Smooth muscle cell (in vitro differentiated cells): ENCODE measurements at regions not wholly inside any gene's neighbourhood (a gene's known extent, or its start where the extent isn't known, plus 50 kb on each side); places are given as distances from the start of the nearest gene placed in this dataset.

Source experiments
- DNase-seq: peaks from one replicate; lab custom pipeline; 2025; ENCODE audit not compliant: unreplicated experiment; lab: John Stamatoyannopoulos, UW
- H2AFZ ChIP-seq: fragments of 200-600 bp; sonication (generic); 2 replicates; pipeline ENCODE4 v1.6.0; 2016; ENCODE audit warnings: antibody characterized with exemption, low read depth, mild to moderate bottlenecking
- H3F3A ChIP-seq: fragments of 200-600 bp; sonication (generic); 2 replicates; pipeline ENCODE4 v1.6.0; 2017; ENCODE audit warnings: antibody characterized with exemption, low read depth
- H3K27ac ChIP-seq: fragments of 200-600 bp; sonication (generic); 2 replicates; pipeline ENCODE4 v1.5.1; 2016; ENCODE audit warnings: low read depth, mild to moderate bottlenecking
- H3K27me3 ChIP-seq: fragments of 200-600 bp; sonication (generic); 2 replicates; pipeline ENCODE4 v1.6.1; 2016; ENCODE audit warnings: low read depth, mild to moderate bottlenecking
- H3K36me3 ChIP-seq: fragments of 200-600 bp; sonication (generic); 2 replicates; pipeline ENCODE4 v1.5.1; 2016; ENCODE audit warnings: low read depth
- H3K4me1 ChIP-seq: fragments of 200-600 bp; sonication (generic); 2 replicates; pipeline ENCODE4 v1.5.1; 2016; ENCODE audit warnings: low read depth
- H3K4me2 ChIP-seq: fragments of 200-600 bp; sonication (generic); 2 replicates; pipeline ENCODE4 v1.6.0; 2016; ENCODE audit warnings: mild to moderate bottlenecking
- H3K4me3 ChIP-seq: fragments of 200-600 bp; sonication (generic); 2 replicates; pipeline ENCODE4 v1.5.1; 2016; ENCODE audit warnings: mild to moderate bottlenecking
- H3K79me2 ChIP-seq: fragments of 200-600 bp; sonication (generic); 2 replicates; pipeline ENCODE4 v1.6.0; 2016; ENCODE audit warnings: low read depth, mild to moderate bottlenecking
- H3K9ac ChIP-seq: fragments of 200-600 bp; sonication (generic); 2 replicates; pipeline ENCODE4 v1.6.0; 2016; ENCODE audit warnings: low read depth
- H3K9me3 ChIP-seq: fragments of 200-600 bp; sonication (generic); replicated peaks from 2 replicates; pipeline ENCODE4 v1.5.1; 2016; ENCODE audit warnings: low read depth
- H4K20me1 ChIP-seq: fragments of 200-600 bp; sonication (generic); 2 replicates; pipeline ENCODE4 v1.6.0; 2016; ENCODE audit warnings: low read depth
- WGBS: methylation state at CpG from one replicate; pipeline ENCODE4 v1.1.7; 2016; ENCODE audit warnings: low lambda C conversion rate; 5-methylcytosine and 5-hydroxymethylcytosine counted together
- TF ChIP-seq, protein P1 (sequence below): fragments of 200-600 bp; sonication (generic); IDR thresholded peaks from 2 replicates; pipeline ENCODE4 v1.5.1; 2017; ENCODE audit warnings: borderline replicate concordance, mild to moderate bottlenecking, antibody characterized with exemption; ENCODE audit not compliant: insufficient read depth, poor library complexity, severe bottlenecking

DNA sequence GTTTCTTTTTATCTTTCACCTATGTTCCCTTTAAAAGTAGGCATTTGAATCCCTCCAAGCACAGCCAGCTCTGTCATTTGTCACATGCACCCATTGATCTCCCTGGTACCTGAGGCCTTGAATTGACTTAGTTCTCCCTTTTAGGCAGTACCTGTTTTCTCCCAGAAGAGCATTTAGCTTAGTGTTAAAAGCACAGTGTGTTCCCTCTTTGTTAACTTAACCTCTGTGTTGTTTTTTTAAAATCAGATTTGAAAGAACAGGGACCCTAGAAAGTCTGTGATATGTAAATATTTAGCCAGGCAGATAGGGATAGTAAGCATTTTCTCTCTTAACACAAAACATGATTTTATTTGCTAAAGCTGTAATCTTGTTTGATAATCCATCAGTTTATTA lies 113.8 kb upstream of the SPATA31D4 start:
- no peak overlapping the region for H3K9ac ChIP-seq
- H3K4me1 ChIP-seq: peaks cover 16% of the 10 kb centered on the region
- no peaks in the 10 kb centered on the region for H3K27me3 ChIP-seq
- H3K36me3 ChIP-seq: no peaks in the 10 kb centered on the region
- H4K20me1 ChIP-seq: no peaks in the 10 kb centered on the region
- H3K4me3 ChIP-seq: no peak overlapping the region
- DNase-seq: no peak
- H3F3A ChIP-seq: no peaks in the 10 kb centered on the region
- no peak overlapping the region for H3K27ac ChIP-seq
- H3K9me3 ChIP-seq: no peaks in the 10 kb centered on the region
- no peaks in the 10 kb centered on the region for H3K79me2 ChIP-seq
- TF ChIP-seq, protein P1, sequence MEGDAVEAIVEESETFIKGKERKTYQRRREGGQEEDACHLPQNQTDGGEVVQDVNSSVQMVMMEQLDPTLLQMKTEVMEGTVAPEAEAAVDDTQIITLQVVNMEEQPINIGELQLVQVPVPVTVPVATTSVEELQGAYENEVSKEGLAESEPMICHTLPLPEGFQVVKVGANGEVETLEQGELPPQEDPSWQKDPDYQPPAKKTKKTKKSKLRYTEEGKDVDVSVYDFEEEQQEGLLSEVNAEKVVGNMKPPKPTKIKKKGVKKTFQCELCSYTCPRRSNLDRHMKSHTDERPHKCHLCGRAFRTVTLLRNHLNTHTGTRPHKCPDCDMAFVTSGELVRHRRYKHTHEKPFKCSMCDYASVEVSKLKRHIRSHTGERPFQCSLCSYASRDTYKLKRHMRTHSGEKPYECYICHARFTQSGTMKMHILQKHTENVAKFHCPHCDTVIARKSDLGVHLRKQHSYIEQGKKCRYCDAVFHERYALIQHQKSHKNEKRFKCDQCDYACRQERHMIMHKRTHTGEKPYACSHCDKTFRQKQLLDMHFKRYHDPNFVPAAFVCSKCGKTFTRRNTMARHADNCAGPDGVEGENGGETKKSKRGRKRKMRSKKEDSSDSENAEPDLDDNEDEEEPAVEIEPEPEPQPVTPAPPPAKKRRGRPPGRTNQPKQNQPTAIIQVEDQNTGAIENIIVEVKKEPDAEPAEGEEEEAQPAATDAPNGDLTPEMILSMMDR: no peak
- peak overlapping the region; percentile 20 for H3K4me2 ChIP-seq
- no peak overlapping the region for H2AFZ ChIP-seq

DNA sequence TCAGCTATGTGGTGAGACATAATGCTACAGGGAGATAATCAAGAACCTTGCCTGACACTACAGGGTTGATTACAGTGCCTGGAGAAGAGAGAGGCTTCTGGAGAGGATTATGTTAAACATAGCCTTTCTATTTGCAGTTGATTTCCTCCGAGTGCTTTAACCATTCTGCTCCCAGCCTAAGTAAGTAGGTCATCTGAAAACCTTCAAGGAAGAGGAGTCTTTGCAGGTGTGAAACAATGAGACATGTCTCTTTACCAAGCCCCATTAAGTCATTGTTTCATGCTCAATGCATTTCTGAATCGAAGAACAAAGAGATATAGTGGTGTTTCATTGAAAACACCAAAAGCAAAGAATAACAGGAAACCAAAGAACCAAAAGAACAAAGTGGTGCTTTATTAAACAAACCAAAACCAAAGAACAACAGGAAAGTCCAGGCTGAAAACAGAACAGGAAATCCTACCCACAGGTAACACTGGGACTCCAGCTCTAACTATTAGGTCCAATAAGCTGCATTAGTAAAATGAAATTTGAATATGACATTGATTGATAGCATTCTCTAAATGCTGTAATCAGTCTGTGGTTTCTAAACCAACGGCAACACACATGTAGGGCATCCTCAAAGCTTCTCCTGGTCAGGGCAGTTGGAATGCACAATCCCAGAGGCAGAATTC lies 113.3 kb upstream of the SPATA31D4 start:
- Histone ChIP-seq H4K20me1 (no peaks in the 10 kb centered on the region), H3K4me1 (peaks cover 21% of the 10 kb centered on the region), H2AFZ (no peak overlapping the region), H3K9me3 (no peaks in the 10 kb centered on the region), H3K9ac (no peak overlapping the region), H3F3A (no peaks in the 10 kb centered on the region), H3K27me3 (no peaks in the 10 kb centered on the region), H3K4me3 (no peak overlapping the region), H3K79me2 (no peaks in the 10 kb centered on the region), H3K27ac (no peak overlapping the region), H3K36me3 (no peaks in the 10 kb centered on the region), H3K4me2 (peak overlapping the region; percentile 20)
- no peak for DNase-seq
- 17% methylated on average over 3 of the region's 3 CpGs for WGBS
- TF ChIP-seq, protein P1: no peak

DNA sequence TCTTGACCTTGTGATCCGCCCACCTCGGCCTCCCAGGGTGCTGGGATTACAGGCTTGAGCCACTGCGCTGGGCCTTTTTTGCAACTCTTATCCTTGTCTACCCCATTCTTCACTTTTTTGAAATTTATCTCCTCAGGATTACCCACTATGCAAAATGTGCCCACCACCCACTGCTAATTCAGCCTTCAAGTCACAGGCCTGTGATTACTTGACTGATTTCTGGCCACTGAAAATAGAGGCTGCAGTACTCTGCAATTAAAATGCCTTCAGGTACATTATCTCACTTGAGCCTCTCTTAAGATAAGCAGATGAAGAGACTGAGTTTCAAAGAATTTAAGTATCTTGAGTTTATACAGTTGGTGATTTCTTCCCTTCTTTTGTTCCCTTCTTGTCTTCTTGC lies 112.4 kb upstream of the SPATA31D4 start:
- TF ChIP-seq, protein P1: no peak
- H3K4me3 ChIP-seq: no peak overlapping the region
- no peaks in the 10 kb centered on the region for H3K9me3 ChIP-seq
- H3K27ac ChIP-seq: no peak overlapping the region
- H3K79me2 ChIP-seq: no peaks in the 10 kb centered on the region
- H3K9ac ChIP-seq: no peak overlapping the region
- no peaks in the 10 kb centered on the region for H4K20me1 ChIP-seq
- H3K4me1 ChIP-seq: peaks cover 30% of the 10 kb centered on the region
- H2AFZ ChIP-seq: no peak overlapping the region
- no peaks in the 10 kb centered on the region for H3K36me3 ChIP-seq
- no peaks in the 10 kb centered on the region for H3K27me3 ChIP-seq
- WGBS: 64% methylated on average over 3 of the region's 3 CpGs
- H3K4me2 ChIP-seq: no peak overlapping the region
- DNase-seq: no peak
- no peaks in the 10 kb centered on the region for H3F3A ChIP-seq

DNA sequence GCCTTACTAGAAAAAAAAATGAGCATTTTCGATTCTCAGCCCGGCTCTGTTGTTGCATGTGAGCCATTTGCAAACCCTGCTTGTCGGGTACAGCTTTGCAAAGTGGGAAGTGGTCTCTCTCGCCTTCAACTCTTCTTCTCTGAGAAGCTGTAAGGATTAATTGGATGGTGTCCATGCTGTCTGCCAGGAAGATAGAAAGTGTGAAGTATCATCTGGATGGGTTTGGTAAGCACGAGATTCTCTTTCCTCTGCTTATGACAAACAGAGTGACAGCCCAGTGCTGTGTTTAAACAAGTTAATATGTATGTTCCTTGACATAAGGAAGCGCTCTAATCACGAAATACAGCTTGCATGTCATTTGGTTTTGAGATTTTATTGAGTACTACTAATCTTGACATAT lies 109.1 kb upstream of the SPATA31D4 start:
- no peaks in the 10 kb centered on the region for H3K79me2 ChIP-seq

More for the DNA sequence above, 109.1 kb upstream of the SPATA31D4 start:
- Histone ChIP-seq H3K36me3 (no peaks in the 10 kb centered on the region), H3K4me1 (peaks cover 51% of the 10 kb centered on the region), H2AFZ (no peak overlapping the region), H3K4me2 (no peak overlapping the region), H3K4me3 (no peak overlapping the region), H3K27me3 (no peaks in the 10 kb centered on the region), H3K9ac (no peak overlapping the region), H3K27ac (no peak overlapping the region), H4K20me1 (no peaks in the 10 kb centered on the region), H3F3A (no peaks in the 10 kb centered on the region), H3K9me3 (no peaks in the 10 kb centered on the region)
- no peak for DNase-seq
- TF ChIP-seq, protein P1: no peak
- 93% methylated on average over 7 of the region's 7 CpGs for WGBS
